VCaP (cell line): ENCODE measurements at regions not wholly inside any gene's neighbourhood (a gene's known extent, or its start where the extent isn't known, plus 50 kb on each side); places are given as distances from the start of the nearest gene placed in this dataset.

Experiments used
- H3K27ac ChIP-seq: fragments of 450-650 bp; 2 replicates; pipeline ENCODE4 v1.5.1; 2017
- CTCF ChIP-seq: fragments of 450-650 bp; conservative IDR thresholded peaks from 2 replicates; pipeline ENCODE4 v1.5.1; 2017; ENCODE audit warnings: mild to moderate bottlenecking, moderate library complexity

DNA sequence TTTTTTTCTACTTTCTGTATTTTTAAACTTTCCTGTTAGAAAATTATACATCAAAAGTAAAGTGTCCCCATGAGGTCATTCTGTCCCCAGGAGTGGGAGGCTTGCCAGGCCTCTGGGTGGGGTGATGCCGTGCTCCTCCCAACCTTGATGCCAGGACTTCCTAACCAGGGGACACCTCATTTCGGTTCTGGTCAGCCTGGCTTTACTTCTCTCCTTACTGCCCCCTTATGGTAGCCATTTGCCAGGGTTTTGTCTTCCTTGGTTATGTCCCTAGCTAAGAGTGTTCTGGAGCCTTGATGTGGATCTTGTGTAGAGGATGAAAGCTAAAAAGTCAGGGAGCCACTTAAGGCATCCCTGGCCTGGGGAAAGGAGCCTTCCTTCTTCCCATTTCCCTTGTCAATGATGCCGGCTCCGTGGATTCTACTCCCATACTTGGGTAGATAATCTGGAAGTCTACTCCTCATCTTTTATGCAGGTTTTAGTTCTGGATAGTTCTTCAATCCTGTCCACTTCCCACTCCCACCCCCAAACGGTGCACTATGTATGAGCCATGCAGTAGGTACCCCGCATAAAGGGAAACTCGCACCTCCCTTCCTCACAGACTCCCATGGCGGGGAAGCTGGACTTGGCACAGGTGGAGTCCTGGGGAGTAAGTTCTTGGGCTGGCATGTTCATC is 164.1 kb upstream of the SALL4 start:
- TF ChIP-seq CTCF: peak; percentile 81
- H3K27ac ChIP-seq: no peak overlapping the region; the same call in 1 of the 2 replicates

DNA sequence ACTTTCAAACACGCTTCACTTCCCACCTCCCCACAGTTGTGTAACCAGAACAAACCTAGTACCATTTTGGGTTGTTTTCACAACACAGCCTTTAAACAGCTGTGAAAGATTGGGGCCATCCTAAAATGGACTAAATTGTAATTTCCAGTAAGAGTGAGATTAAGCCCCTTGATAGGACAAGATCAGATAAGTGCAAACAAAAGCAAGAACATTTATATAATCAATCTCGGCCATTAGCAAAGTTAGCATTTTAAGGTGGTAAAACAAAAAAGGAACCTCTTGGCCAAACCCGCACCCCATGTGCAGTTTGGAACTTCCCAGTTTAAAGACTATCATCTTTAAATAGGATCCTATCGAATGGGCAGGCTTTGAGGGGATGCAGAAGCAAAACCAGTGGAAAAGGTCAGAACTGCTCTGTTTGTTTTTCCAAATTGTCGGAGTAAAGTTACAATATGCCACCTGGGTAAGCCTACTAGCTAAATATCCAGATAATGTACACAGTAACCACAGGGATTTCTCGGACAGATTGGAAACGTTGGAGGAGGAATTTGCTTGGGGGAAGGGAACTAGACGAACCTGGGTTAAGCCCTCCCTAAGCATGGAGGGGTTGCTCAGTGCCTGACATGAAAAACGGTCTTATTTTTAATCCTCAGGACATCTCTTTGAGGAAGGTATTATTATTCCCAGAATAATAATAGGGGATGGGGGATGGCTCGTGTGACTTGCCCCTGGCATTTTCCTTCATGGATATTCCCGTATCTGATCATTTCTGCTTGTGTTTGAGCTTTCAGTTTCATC is 159.8 kb upstream of the SALL4 start:
- no peak for TF ChIP-seq CTCF
- H3K27ac ChIP-seq: no peak overlapping the region

DNA sequence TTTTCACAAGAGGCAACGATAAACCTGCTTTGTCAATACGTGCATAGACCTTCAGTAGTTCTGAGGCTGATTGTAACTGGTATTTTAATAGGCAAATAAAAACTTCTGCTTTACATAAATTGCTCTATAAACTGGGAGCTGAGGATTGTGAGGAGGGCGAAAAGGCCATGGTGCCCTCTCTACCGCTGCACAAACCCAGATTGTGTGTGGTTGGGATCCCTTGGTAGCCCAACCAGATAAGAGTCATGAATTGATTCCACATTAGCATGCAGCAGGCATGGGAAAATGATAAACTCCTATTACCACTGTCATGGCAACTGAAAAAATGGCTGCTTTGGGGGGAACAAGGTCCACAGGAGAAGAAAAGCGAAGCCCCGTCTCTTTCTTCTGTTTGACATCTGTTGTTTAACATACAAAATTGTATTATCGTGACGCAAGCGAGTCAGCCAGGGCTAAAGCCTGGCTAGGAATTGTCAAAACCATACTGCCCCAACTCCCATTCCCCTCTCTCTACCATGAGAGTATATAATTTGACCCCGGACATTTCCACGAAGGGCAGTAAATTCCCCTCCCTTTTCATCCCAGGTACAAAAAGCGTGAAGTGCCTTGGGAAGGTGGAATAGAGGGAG is 157.8 kb upstream of the SALL4 start:
- no peak for TF ChIP-seq CTCF
- H3K27ac ChIP-seq: peak overlapping the region; percentile 63

DNA sequence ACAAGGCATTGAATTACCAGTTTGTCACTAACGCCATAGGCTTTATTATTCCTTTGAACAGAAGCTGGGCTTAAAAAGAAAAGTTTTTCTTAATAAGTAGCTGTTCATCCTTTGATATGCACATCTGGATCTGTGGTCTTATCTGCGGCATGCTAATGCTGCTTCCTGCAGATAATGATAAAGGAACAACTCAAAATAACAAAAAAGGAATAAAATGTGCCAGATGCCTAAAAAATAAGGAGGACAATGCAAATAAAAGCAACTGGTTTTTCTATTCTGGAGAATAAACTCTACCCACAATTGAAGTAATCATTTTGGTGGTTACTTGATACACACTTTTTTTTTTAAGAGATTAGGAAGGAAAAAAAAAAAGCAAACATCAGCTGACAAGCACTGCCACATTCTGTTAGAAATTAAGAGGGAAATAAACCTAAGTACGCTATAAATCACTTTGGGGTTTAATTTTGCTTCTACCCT is 156.8 kb upstream of the SALL4 start:
- TF ChIP-seq CTCF: no peak
- peak overlapping the region; percentile 63 for H3K27ac ChIP-seq

DNA sequence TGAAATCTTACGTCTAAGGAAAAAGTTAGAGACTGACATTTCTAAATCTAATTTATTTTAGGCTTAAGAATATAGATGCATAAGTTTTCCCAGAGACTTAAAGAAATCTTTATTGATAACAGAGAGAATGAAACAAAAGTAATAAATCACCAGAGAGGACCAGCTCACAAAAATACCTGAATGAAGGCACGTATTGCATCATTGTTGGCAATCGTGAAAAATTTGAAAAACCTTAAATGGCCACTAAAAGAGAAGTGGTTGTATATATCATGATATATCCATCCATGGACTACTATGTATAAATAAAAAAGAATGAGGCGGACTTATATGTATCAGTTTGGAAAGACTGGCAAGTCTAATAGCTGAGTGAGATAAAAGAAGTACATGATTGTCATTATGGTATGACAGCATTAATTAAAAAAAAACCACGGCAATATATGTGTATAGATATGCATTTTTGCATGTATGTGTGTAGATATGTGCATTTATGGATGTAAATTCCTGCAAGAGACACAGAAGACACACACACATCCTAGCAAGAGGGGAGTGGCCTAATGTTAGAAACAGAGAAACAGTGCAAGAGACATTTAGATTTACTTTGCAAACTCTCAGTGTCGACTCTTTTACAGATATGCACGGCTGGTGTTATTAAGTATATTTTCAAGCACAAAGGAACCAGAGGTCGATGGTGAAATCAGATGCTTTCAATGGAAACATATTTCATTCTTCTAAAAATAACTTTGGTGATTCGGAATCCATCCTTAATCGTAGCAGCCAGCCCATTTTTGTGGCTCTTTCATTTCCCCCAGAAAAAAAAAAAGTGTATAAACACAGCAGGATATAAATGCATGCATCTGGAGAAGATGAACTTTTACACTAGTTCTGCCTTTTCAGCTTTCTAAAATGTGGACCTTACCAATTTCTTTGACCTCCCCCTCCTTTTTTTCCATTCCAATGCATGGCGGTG is 156.1 kb upstream of the SALL4 start:
- TF ChIP-seq CTCF: no peak
- peak overlapping the region; percentile 63 for H3K27ac ChIP-seq

DNA sequence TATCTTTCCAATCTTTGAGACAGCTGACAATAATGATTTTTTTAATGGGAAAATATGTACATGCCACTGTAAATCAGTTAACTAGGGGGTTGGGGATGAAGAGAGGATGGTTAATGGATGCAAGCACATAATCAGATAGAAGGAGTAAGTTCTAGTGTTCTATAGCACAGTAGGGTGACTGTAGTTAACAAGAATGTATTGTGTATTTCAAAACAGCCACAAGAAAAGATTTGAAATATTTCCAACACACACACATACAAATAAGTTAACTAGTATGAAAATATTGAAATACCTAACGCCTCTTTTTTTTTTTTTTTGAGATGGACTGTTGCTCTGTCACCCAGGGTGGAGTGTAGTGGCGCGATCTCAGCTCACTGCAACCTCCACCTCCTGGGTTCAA is 153.4 kb upstream of the SALL4 start:
- TF ChIP-seq CTCF: no peak
- no peak overlapping the region for H3K27ac ChIP-seq
